ENCODE measurements at regions not wholly inside any gene's neighbourhood (a gene's known extent, or its start where the extent isn't known, plus 50 kb on each side); places are given as distances from the start of the nearest gene placed in this dataset.
"Not testable (repeated sequence)": the region's sequence is repeated elsewhere in the genome, so short reads cannot be mapped to it uniquely, and the experiment has no call there.

GRCh38 chr12:131621701-131622421 lies 89.0 kb upstream of the SFSWAP start:
- no peaks in the 10 kb centered on the region for H4K20me1 ChIP-seq (ENCODE audit: control insufficient read depth, extremely low read depth, insufficient read depth, low read length)
- DNase-seq (ENCODE audit: low read depth, low spot score) (no peak), FAIRE-seq (no peak)
- no peaks in the 10 kb centered on the region for H3K9me1 ChIP-seq (ENCODE audit: control insufficient read depth, extremely low read depth, insufficient read depth, low read length)
- no peaks in the 10 kb centered on the region for H3K36me3 ChIP-seq (ENCODE audit: control insufficient read depth in 2 of 2, extremely low read depth in 1 of 2, insufficient read depth in 2 of 2, low read length in 2 of 2)
- no peak for TF ChIP-seq CTCF (optimal IDR thresholded peaks at IDR 0.05 in 1 of 3, IDR thresholded peaks at IDR 0.05 in 1 of 3, conservative IDR thresholded peaks at IDR 0.05 in 1 of 3; ENCODE audit: extremely low read depth in 1 of 3, insufficient read depth in 2 of 3, low read length in 3 of 3)
- no peak for TF ChIP-seq EZH2 (IDR thresholded peaks at IDR 0.05; ENCODE audit: low read length)
- dilution Hi-C loops (cut with MboI; ENCODE audit: extremely low pct_ligation_motif_present, low sequenced_read_pairs), result no loop called here
- no peak overlapping the region for H2AFZ ChIP-seq (ENCODE audit: control insufficient read depth, low read length)
- H3K9me3 ChIP-seq (ENCODE audit: control insufficient read depth, low read depth, low read length), result no peaks in the 10 kb centered on the region
- H3K79me2 ChIP-seq (ENCODE audit: control insufficient read depth, insufficient read depth, low read length), result no peaks in the 10 kb centered on the region
- H3K27me3 ChIP-seq (ENCODE audit: control insufficient read depth, extremely low read depth, insufficient read depth, low read length), result no peaks in the 10 kb centered on the region
- no peak overlapping the region for H3K4me3 ChIP-seq (ENCODE audit: control insufficient read depth in 2 of 3, extremely low read depth in 1 of 3, insufficient read depth in 2 of 3, low read depth in 1 of 3, low read length in 3 of 3)
- no peak overlapping the region for H3K27ac ChIP-seq (ENCODE audit: control insufficient read depth, insufficient read depth, low read length)
- no peak overlapping the region for H3K9ac ChIP-seq (ENCODE audit: control insufficient read depth, extremely low read depth, insufficient read depth, low read length)
- H3K4me2 ChIP-seq (ENCODE audit: control insufficient read depth, extremely low read depth, insufficient read depth, low read depth, low read length), result no peak overlapping the region
- H3K4me1 ChIP-seq (ENCODE audit: control insufficient read depth, extremely low read depth, insufficient read depth, low read length), result peaks cover 2% of the 10 kb centered on the region

- no peak overlapping the region for H2AFZ ChIP-seq (ENCODE audit: control insufficient read depth, low read length)
- FAIRE-seq, result no peak
- H3K9me1 ChIP-seq (ENCODE audit: control insufficient read depth, extremely low read depth, insufficient read depth, low read length), result no peaks in the 10 kb centered on the region
- no peak overlapping the region for H3K27ac ChIP-seq (ENCODE audit: control insufficient read depth, insufficient read depth, low read length)
- H3K4me3 ChIP-seq (ENCODE audit: control insufficient read depth in 2 of 3, extremely low read depth in 1 of 3, insufficient read depth in 2 of 3, low read depth in 1 of 3, low read length in 3 of 3), result no peak overlapping the region
- H3K9me3 ChIP-seq (ENCODE audit: control insufficient read depth, low read depth, low read length), result peaks cover 2% of the 10 kb centered on the region
- no peaks in the 10 kb centered on the region for H3K79me2 ChIP-seq (ENCODE audit: control insufficient read depth, insufficient read depth, low read length)
- DNase-seq (ENCODE audit: low read depth, low spot score), result no peak
- H3K4me1 ChIP-seq (ENCODE audit: control insufficient read depth, extremely low read depth, insufficient read depth, low read length), result peaks cover 2% of the 10 kb centered on the region
- no peaks in the 10 kb centered on the region for H3K36me3 ChIP-seq (ENCODE audit: control insufficient read depth in 2 of 2, extremely low read depth in 1 of 2, insufficient read depth in 2 of 2, low read length in 2 of 2)
- dilution Hi-C loops (cut with MboI; ENCODE audit: extremely low pct_ligation_motif_present, low sequenced_read_pairs), result no loop called here
- no peak for TF ChIP-seq EZH2 (IDR thresholded peaks at IDR 0.05; ENCODE audit: low read length)
- no peak for TF ChIP-seq CTCF (optimal IDR thresholded peaks at IDR 0.05 in 1 of 3, IDR thresholded peaks at IDR 0.05 in 1 of 3, conservative IDR thresholded peaks at IDR 0.05 in 1 of 3; ENCODE audit: extremely low read depth in 1 of 3, insufficient read depth in 2 of 3, low read length in 3 of 3)
- H3K4me2 ChIP-seq (ENCODE audit: control insufficient read depth, extremely low read depth, insufficient read depth, low read depth, low read length), result no peak overlapping the region
- no peaks in the 10 kb centered on the region for H3K27me3 ChIP-seq (ENCODE audit: control insufficient read depth, extremely low read depth, insufficient read depth, low read length)
- H3K9ac ChIP-seq (ENCODE audit: control insufficient read depth, extremely low read depth, insufficient read depth, low read length), result no peak overlapping the region
- no peaks in the 10 kb centered on the region for H4K20me1 ChIP-seq (ENCODE audit: control insufficient read depth, extremely low read depth, insufficient read depth, low read length)
These were observed 88.4 kb upstream of the SFSWAP start for GRCh38 chr12:131622422-131622955.

- dilution Hi-C loops (cut with MboI; ENCODE audit: extremely low pct_ligation_motif_present, low sequenced_read_pairs); H3K4me2 ChIP-seq (ENCODE audit: control insufficient read depth, extremely low read depth, insufficient read depth, low read depth, low read length); FAIRE-seq; H3K27me3 ChIP-seq (ENCODE audit: control insufficient read depth, extremely low read depth, insufficient read depth, low read length); H3K79me2 ChIP-seq (ENCODE audit: control insufficient read depth, insufficient read depth, low read length); H2AFZ ChIP-seq (ENCODE audit: control insufficient read depth, low read length); DNase-seq (ENCODE audit: low read depth, low spot score); H3K9me3 ChIP-seq (ENCODE audit: control insufficient read depth, low read depth, low read length); H3K4me3 ChIP-seq (ENCODE audit: control insufficient read depth in 2 of 3, extremely low read depth in 1 of 3, insufficient read depth in 2 of 3, low read depth in 1 of 3, low read length in 3 of 3); H3K9ac ChIP-seq (ENCODE audit: control insufficient read depth, extremely low read depth, insufficient read depth, low read length); H4K20me1 ChIP-seq (ENCODE audit: control insufficient read depth, extremely low read depth, insufficient read depth, low read length); H3K9me1 ChIP-seq (ENCODE audit: control insufficient read depth, extremely low read depth, insufficient read depth, low read length); H3K36me3 ChIP-seq (ENCODE audit: control insufficient read depth in 2 of 2, extremely low read depth in 1 of 2, insufficient read depth in 2 of 2, low read length in 2 of 2); H3K27ac ChIP-seq (ENCODE audit: control insufficient read depth, insufficient read depth, low read length); H3K4me1 ChIP-seq (ENCODE audit: control insufficient read depth, extremely low read depth, insufficient read depth, low read length): not testable (repeated sequence)
These were observed 87.2 kb upstream of the SFSWAP start for GRCh38 chr12:131623404-131624368.

Measured in keratinocyte (primary cell).